C4-2B (cell line): ENCODE measurements at regions not wholly inside any gene's neighbourhood (a gene's known extent, or its start where the extent isn't known, plus 50 kb on each side); places are given as distances from the start of the nearest gene placed in this dataset.

Experiments
- ZFX ChIP-seq: fragments of 450-650 bp; IDR thresholded peaks from 2 replicates; pipeline ENCODE4 v1.6.1; 2017
- TF ChIP-seq, protein P1 (sequence below): fragments of 450-650 bp; conservative IDR thresholded peaks from 2 replicates; pipeline ENCODE4 v1.5.1; 2017; ENCODE audit warnings: mild to moderate bottlenecking

DNA sequence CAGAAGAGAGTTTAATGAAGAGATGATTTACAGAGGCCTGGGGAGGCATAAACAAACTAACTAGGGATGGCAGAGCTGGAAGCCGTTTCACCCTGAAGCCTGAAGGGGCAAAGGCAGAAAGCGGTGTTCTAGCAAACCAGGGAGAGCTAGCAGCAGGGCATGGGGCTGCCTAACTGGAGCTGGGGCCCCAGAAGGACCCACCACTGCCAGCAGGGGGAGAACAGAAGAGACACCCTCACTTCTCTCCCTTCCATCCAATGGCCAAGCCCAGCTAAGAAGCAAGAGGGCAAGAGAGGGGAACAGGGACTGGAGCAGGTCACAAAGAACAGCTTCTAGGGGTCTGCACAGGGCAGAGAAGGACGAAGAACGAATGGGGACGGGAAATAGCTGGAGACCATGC, 195.5 kb downstream of the KATNAL1 start:
- TF ChIP-seq, protein P1, sequence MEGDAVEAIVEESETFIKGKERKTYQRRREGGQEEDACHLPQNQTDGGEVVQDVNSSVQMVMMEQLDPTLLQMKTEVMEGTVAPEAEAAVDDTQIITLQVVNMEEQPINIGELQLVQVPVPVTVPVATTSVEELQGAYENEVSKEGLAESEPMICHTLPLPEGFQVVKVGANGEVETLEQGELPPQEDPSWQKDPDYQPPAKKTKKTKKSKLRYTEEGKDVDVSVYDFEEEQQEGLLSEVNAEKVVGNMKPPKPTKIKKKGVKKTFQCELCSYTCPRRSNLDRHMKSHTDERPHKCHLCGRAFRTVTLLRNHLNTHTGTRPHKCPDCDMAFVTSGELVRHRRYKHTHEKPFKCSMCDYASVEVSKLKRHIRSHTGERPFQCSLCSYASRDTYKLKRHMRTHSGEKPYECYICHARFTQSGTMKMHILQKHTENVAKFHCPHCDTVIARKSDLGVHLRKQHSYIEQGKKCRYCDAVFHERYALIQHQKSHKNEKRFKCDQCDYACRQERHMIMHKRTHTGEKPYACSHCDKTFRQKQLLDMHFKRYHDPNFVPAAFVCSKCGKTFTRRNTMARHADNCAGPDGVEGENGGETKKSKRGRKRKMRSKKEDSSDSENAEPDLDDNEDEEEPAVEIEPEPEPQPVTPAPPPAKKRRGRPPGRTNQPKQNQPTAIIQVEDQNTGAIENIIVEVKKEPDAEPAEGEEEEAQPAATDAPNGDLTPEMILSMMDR = no peak
- TF ChIP-seq ZFX = no peak
